ENCODE measurements at regions not wholly inside any gene's neighbourhood (a gene's known extent, or its start where the extent isn't known, plus 50 kb on each side); places are given as distances from the start of the nearest gene placed in this dataset.
"Not testable (repeated sequence)": the region's sequence is repeated elsewhere in the genome, so short reads cannot be mapped to it uniquely, and the experiment has no call there.

DNA sequence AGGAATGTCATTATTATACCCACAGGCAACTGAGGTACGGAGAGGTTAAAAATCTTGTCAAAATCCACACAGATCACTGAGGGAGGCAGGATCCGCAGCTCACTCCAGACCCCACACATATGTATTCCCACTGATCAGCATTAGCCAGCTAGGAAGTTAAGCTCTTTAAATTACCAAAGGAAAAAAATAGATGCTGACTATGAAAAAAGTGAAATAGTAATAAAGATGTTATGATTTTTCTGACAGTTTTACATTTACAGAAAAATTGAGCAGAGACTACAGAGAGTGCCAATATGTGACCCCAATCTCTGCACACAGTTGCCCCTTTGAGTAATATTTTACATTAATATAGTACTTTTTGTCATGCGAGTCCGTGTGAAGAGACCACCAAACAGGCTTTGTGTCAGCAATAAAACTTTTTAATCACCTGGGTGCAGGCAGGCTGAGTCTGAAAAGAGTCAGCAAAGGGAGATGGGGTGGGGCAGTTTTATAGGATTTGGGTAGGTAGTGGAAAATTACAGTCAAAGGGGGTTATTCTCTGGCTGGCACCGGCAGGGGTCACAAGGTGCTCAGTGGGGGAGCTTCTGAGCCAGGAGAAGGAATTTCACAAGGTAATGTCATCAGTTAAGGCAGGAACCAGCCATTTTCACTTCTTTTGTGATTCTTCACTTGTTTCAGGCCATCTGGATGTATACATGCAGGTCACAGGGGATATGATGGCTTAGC is 61.9 kb upstream of the NAA35 start:
- H3K4me3 ChIP-seq (ENCODE audit: low read depth in 1 of 2, low read length in 2 of 2); H3K9ac ChIP-seq (ENCODE audit: low read depth in 1 of 2, low read length in 2 of 2); H3K27ac ChIP-seq (ENCODE audit: low read depth, low read length); H3K27me3 ChIP-seq (ENCODE audit: control insufficient read depth in 1 of 2, insufficient read depth in 2 of 2, low read length in 2 of 2); H3K9me3 ChIP-seq (ENCODE audit: control insufficient read depth in 1 of 2, low read length in 2 of 2); H3K36me3 ChIP-seq (ENCODE audit: control insufficient read depth in 1 of 2, insufficient read depth in 2 of 2, low read length in 2 of 2); H3K4me1 ChIP-seq (ENCODE audit: control insufficient read depth in 1 of 2, insufficient read depth in 2 of 2, low read length in 2 of 2): not testable (repeated sequence)

DNA sequence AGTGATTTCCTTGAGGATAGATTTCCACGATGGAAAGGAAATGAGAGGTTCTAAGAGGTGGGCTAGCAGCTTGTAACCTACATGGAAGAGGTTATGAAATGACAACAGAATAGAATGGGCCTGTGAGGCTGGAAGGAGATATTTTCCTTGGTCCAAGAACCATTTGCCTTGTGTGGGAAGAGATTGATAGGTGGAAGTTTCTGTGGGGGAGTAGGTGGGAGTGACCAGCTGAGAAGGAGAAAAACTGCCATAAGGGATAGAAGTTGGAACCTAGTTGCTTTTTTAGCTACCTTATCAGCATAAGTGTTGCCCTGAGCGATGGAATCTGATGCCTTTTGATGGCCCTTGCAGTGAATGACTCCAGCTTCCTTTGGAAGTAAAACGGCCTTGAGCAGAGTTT is 60.4 kb upstream of the NAA35 start:
- not testable (repeated sequence) for H3K9me3 ChIP-seq (ENCODE audit: control insufficient read depth in 1 of 2, low read length in 2 of 2); H3K27ac ChIP-seq (ENCODE audit: low read depth, low read length); H3K4me1 ChIP-seq (ENCODE audit: control insufficient read depth in 1 of 2, insufficient read depth in 2 of 2, low read length in 2 of 2); H3K36me3 ChIP-seq (ENCODE audit: control insufficient read depth in 1 of 2, insufficient read depth in 2 of 2, low read length in 2 of 2); H3K4me3 ChIP-seq (ENCODE audit: low read depth in 1 of 2, low read length in 2 of 2); H3K27me3 ChIP-seq (ENCODE audit: control insufficient read depth in 1 of 2, insufficient read depth in 2 of 2, low read length in 2 of 2); H3K9ac ChIP-seq (ENCODE audit: low read depth in 1 of 2, low read length in 2 of 2)

DNA sequence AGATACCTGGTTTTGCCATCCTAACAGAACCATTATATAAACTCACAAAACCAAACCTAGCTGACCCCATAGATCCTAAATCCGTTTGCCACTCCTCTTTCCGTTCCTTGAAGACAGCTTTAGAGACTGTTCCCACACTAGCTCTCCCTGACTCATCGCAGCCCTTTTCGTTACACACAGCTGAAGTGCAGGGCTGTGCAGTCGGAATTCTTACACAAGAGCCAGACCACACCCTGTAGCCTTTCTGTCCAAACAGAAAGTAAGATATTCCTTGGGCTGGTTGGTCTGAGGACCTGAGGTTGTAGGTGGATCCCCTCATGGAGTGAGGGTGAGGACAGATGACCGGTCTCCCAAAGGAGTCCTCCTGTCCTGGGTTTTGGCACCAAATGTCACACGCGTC is 56.7 kb upstream of the NAA35 start:
- Histone ChIP-seq H3K4me1 (ENCODE audit: control insufficient read depth in 1 of 2, insufficient read depth in 2 of 2, low read length in 2 of 2) (no peaks in the 10 kb centered on the region), H3K36me3 (ENCODE audit: control insufficient read depth in 1 of 2, insufficient read depth in 2 of 2, low read length in 2 of 2) (no peaks in the 10 kb centered on the region), H3K9ac (ENCODE audit: low read depth in 1 of 2, low read length in 2 of 2) (no peak overlapping the region)

DNA sequence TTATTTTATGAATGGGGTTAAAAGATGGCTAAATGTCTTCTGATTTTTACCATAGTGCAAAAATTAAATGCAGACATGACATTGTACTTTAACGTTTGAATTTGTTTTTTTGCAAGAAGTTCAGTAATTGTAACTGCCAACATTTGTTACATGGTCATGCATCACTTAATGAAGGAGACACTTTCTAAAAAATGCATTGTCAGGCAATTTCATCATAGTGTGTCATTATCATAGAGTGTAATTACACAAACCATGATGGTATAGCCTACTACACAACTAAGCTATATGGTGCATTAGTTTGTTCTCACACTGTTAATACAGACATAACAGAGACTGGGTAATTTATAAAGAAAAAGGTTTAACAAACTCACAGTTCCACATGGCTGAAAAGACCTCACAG is 50.0 kb upstream of the NAA35 start:
- Histone ChIP-seq H3K4me1 (ENCODE audit: control insufficient read depth in 1 of 2, insufficient read depth in 2 of 2, low read length in 2 of 2) (no peaks in the 10 kb centered on the region), H3K27me3 (ENCODE audit: control insufficient read depth in 1 of 2, insufficient read depth in 2 of 2, low read length in 2 of 2) (no peaks in the 10 kb centered on the region), H3K4me3 (ENCODE audit: low read depth in 1 of 2, low read length in 2 of 2) (no peak overlapping the region), H3K36me3 (ENCODE audit: control insufficient read depth in 1 of 2, insufficient read depth in 2 of 2, low read length in 2 of 2) (no peaks in the 10 kb centered on the region), H3K9ac (ENCODE audit: low read depth in 1 of 2, low read length in 2 of 2) (no peak overlapping the region), H3K9me3 (ENCODE audit: control insufficient read depth in 1 of 2, low read length in 2 of 2) (no peaks in the 10 kb centered on the region), H3K27ac (ENCODE audit: low read depth, low read length) (no peak overlapping the region)

More for the DNA sequence above, 56.7 kb upstream of the NAA35 start:
- H3K27me3 ChIP-seq (ENCODE audit: control insufficient read depth in 1 of 2, insufficient read depth in 2 of 2, low read length in 2 of 2) = no peaks in the 10 kb centered on the region
- H3K27ac ChIP-seq (ENCODE audit: low read depth, low read length) = no peak overlapping the region
- peaks cover 0 to 3% of the 10 kb centered on the region in 2 donors for H3K9me3 ChIP-seq (ENCODE audit: control insufficient read depth in 1 of 2, low read length in 2 of 2)
- no peak overlapping the region for H3K4me3 ChIP-seq (ENCODE audit: low read depth in 1 of 2, low read length in 2 of 2)
